H1 (cell line): ENCODE measurements at regions not wholly inside any gene's neighbourhood (a gene's known extent, or its start where the extent isn't known, plus 50 kb on each side); places are given as distances from the start of the nearest gene placed in this dataset.

Experiments
- BACH1 ChIP-seq: IDR thresholded peaks from 2 replicates; pipeline ENCODE4 v1.6.1; 2012; ENCODE audit warnings: low read length, improper control_type of control experiment
- BRCA1 ChIP-seq: IDR thresholded peaks from 2 replicates; pipeline ENCODE4 v1.6.1; 2012; ENCODE audit warnings: low read depth, low read length, improper control_type of control experiment
- CTCF ChIP-seq, 3 experiments: IDR thresholded peaks; 1 replicate in 2 of 3; 2 replicates in 1 of 3; pipeline versions ENCODE4 v1.5.1 to v1.6.1; 2011; ENCODE audit warnings: low read length in 3 of 3, mild to moderate bottlenecking in 3 of 3, inconsistent platforms in 2 of 3, low read depth in 1 of 3, moderate library complexity in 1 of 3; ENCODE audit not compliant: insufficient read depth in 1 of 3; ENCODE audit errors: control extremely low read depth in 1 of 3
- EGR1 ChIP-seq: IDR thresholded peaks from 2 replicates; pipeline ENCODE4 v1.6.1; 2011; ENCODE audit warnings: low read depth, low read length, borderline replicate concordance
- EZH2 ChIP-seq: fragments of 200-600 bp; sonication (generic); IDR thresholded peaks from 2 replicates; pipeline ENCODE4 v1.7.1; 2012; ENCODE audit warnings: low read depth, mild to moderate bottlenecking, moderate library complexity, low read length, inconsistent platforms; ENCODE audit not compliant: severe bottlenecking
- FOSL1 ChIP-seq: IDR thresholded peaks from 2 replicates; pipeline ENCODE4 v1.6.1; 2011; ENCODE audit warnings: mild to moderate bottlenecking, low read depth, low read length, moderate library complexity; ENCODE audit not compliant: insufficient read depth
- HDAC6 ChIP-seq: IDR thresholded peaks from one replicate; pipeline ENCODE4 v1.7.1; 2012; ENCODE audit warnings: low read depth, mild to moderate bottlenecking, inconsistent platforms, low read length, moderate library complexity
- JUND ChIP-seq: IDR thresholded peaks from 2 replicates; pipeline ENCODE4 v1.6.1; 2011; ENCODE audit warnings: mild to moderate bottlenecking, improper control_type of control experiment, low read length
- PHF8 ChIP-seq: fragments of 200-600 bp; sonication (generic); conservative IDR thresholded peaks from 2 replicates; pipeline ENCODE4 v1.7.1; 2012; ENCODE audit warnings: low read depth, mild to moderate bottlenecking, inconsistent platforms, low read length, moderate library complexity
- POLR2A ChIP-seq, 2 experiments: IDR thresholded peaks; 1 replicate in 1 of 2; 2 replicates in 1 of 2; pipeline ENCODE4 v1.6.1; 2011; ENCODE audit warnings: low read depth in 2 of 2, low read length in 2 of 2, mild to moderate bottlenecking in 2 of 2; ENCODE audit errors: control extremely low read depth in 1 of 2
- POLR2AphosphoS5 ChIP-seq: IDR thresholded peaks from 2 replicates; pipeline ENCODE4 v1.6.1; 2011; ENCODE audit warnings: low read depth, low read length
- RAD21 ChIP-seq, 2 experiments: IDR thresholded peaks in 1 of 2; conservative IDR thresholded peaks in 1 of 2; 2 replicates each; pipeline ENCODE4 v1.6.1; 2011; ENCODE audit warnings: low read depth in 2 of 2, low read length in 2 of 2, improper control_type of control experiment in 1 of 2, inconsistent platforms in 1 of 2, mild to moderate bottlenecking in 1 of 2, moderate library complexity in 1 of 2
- SRF ChIP-seq: IDR thresholded peaks from 2 replicates; pipeline ENCODE4 v1.6.1; 2011; ENCODE audit warnings: mild to moderate bottlenecking, low read depth, low read length, moderate library complexity
- TAF1 ChIP-seq: IDR thresholded peaks from 2 replicates; pipeline ENCODE4 v1.6.1; 2011; ENCODE audit warnings: mild to moderate bottlenecking, low read depth, low read length

GRCh38 chr18:77526962-77527361 lies 277.3 kb downstream of the GALR1 start:
- TF ChIP-seq BRCA1 (no peak), SRF (no peak), FOSL1 (no peak), CTCF (IDR thresholded peaks at IDR 0.05; ENCODE audit: control extremely low read depth in 1 of 3, insufficient read depth in 1 of 3, low read depth in 1 of 3, low read length in 3 of 3) (no peak), POLR2A (IDR thresholded peaks at IDR 0.05; ENCODE audit: control extremely low read depth in 1 of 2, low read depth in 2 of 2, low read length in 2 of 2) (no peak), EZH2 (no peak), JUND (no peak), RAD21 (IDR thresholded peaks at IDR 0.05 in 1 of 2, conservative IDR thresholded peaks at IDR 0.05 in 1 of 2; ENCODE audit: low read depth in 2 of 2, low read length in 2 of 2) (no peak), EGR1 (no peak), POLR2AphosphoS5 (no peak), BACH1 (no peak), TAF1 (no peak), HDAC6 (no peak), PHF8 (no peak)
